ENCODE measurements at regions not wholly inside any gene's neighbourhood (a gene's known extent, or its start where the extent isn't known, plus 50 kb on each side); places are given as distances from the start of the nearest gene placed in this dataset.

DNA sequence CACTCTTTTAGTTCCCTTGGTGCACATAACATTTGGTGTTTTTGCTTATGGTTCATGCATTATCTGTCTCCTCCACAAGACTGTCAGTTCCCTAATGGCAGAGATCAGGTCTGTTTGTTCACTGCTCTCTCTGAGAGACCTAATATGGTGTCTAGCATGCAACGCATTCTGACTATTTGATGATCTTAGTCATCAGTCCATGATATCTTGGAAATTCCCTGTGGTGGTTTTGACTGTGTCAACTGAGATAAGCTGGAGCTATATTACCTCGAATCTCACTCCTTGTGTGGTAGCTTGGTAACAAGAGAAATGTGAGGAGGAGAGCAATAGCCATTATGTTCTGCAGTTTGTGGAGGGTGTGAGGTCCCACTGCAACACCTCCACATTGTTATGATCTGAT is 229.8 kb downstream of the FRK start:
- TF ChIP-seq, protein P1, sequence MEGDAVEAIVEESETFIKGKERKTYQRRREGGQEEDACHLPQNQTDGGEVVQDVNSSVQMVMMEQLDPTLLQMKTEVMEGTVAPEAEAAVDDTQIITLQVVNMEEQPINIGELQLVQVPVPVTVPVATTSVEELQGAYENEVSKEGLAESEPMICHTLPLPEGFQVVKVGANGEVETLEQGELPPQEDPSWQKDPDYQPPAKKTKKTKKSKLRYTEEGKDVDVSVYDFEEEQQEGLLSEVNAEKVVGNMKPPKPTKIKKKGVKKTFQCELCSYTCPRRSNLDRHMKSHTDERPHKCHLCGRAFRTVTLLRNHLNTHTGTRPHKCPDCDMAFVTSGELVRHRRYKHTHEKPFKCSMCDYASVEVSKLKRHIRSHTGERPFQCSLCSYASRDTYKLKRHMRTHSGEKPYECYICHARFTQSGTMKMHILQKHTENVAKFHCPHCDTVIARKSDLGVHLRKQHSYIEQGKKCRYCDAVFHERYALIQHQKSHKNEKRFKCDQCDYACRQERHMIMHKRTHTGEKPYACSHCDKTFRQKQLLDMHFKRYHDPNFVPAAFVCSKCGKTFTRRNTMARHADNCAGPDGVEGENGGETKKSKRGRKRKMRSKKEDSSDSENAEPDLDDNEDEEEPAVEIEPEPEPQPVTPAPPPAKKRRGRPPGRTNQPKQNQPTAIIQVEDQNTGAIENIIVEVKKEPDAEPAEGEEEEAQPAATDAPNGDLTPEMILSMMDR (IDR thresholded peaks at IDR 0.05; ENCODE audit: extremely low read depth in 1 of 2, insufficient read depth in 1 of 2, low read depth in 1 of 2, low read length in 2 of 2), result no peak
- TF ChIP-seq JUN (IDR thresholded peaks at IDR 0.05; ENCODE audit: borderline replicate concordance, insufficient read depth, insufficient read length, low read depth), result no peak
- TF ChIP-seq GATA2 (IDR thresholded peaks at IDR 0.05; ENCODE audit: insufficient read depth, insufficient read length, low read depth, low read length), result no peak
- no peak for TF ChIP-seq POLR2A (IDR thresholded peaks at IDR 0.05; ENCODE audit: low read depth, low read length)
- TF ChIP-seq EZH2 (IDR thresholded peaks at IDR 0.05; ENCODE audit: borderline replicate concordance, low read depth, low read length, severe bottlenecking), result no peak
- no peak for TF ChIP-seq MYC (IDR thresholded peaks at IDR 0.05; ENCODE audit: low read depth, low read length)
- no peak for TF ChIP-seq POLR2AphosphoS5 (IDR thresholded peaks at IDR 0.05; ENCODE audit: insufficient read depth, low read depth, low read length)
- TF ChIP-seq, protein P2, sequence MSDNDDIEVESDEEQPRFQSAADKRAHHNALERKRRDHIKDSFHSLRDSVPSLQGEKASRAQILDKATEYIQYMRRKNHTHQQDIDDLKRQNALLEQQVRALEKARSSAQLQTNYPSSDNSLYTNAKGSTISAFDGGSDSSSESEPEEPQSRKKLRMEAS (IDR thresholded peaks at IDR 0.05; ENCODE audit: insufficient read depth, insufficient read length), result no peak
